Spinal cord (tissue), 9 donors: ENCODE measurements at regions not wholly inside any gene's neighbourhood (a gene's known extent, or its start where the extent isn't known, plus 50 kb on each side); places are given as distances from the start of the nearest gene placed in this dataset.
"Not testable (repeated sequence)": the region's sequence is repeated elsewhere in the genome, so short reads cannot be mapped to it uniquely, and the experiment has no call there.

Experiments
- DNase-seq, 6 donors: peaks; one replicate each; pipeline versions ENCODE4 v3.0.0 to v3.0.0-alpha.2; 2013 to 2015; ENCODE audit warnings: low spot score in 6 of 6, low read depth in 4 of 6
- H3K27ac ChIP-seq: one replicate; pipeline ENCODE4 v1.5.1; 2013; ENCODE audit warnings: low read depth, low read length, control low read depth
- H3K27me3 ChIP-seq: one replicate; pipeline ENCODE4 v1.6.1; 2013; ENCODE audit warnings: low read length; ENCODE audit not compliant: control insufficient read depth, insufficient read depth
- H3K36me3 ChIP-seq: one replicate; pipeline ENCODE4 v1.6.1; 2013; ENCODE audit warnings: low read length; ENCODE audit not compliant: control insufficient read depth, insufficient read depth
- H3K4me1 ChIP-seq: one replicate; pipeline ENCODE4 v1.6.1; 2013; ENCODE audit warnings: low read length; ENCODE audit not compliant: control insufficient read depth, insufficient read depth
- H3K4me3 ChIP-seq: one replicate; pipeline ENCODE4 v1.5.1; 2013; ENCODE audit warnings: low read depth, low read length, control low read depth
- H3K9me3 ChIP-seq: one replicate; pipeline ENCODE4 v1.6.1; 2013; ENCODE audit warnings: low read length; ENCODE audit not compliant: control insufficient read depth, insufficient read depth
- WGBS: methylation state at CpG from one replicate; pipeline ENCODE4 v1.1.5; 2013; ENCODE audit warnings: missing lambda C conversion rate; ENCODE audit not compliant: insufficient coverage; 5-methylcytosine and 5-hydroxymethylcytosine counted together
- donor health status: healthy.

DNA sequence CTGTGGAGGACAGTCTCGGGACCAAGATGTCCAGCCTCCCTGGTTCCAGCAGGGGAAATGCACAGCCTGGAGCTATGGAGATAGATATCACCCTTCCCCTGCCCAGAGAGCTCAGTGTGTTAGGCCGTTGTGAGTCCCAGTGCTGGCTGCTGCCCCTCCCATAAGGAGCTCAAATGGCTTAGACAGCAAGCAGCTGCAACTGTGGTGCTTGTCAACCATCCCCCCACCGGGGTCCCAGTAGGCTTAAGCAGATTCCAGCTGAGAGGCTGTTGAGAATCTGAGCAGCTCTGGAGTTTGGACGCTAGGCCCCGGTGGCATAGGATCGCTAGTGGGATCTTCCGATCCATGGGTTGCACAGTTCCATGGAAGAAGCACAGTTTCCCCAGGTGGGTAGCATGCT lies 181.8 kb upstream of the POF1B start:
- WGBS: 76% methylated on average over 7 of the region's 7 CpGs
- Histone ChIP-seq H3K27me3 (no peaks in the 10 kb centered on the region), H3K4me3 (no peak overlapping the region), H3K4me1 (no peaks in the 10 kb centered on the region), H3K9me3 (peaks cover 2% of the 10 kb centered on the region), H3K27ac (no peak overlapping the region), H3K36me3 (no peaks in the 10 kb centered on the region)
- DNase-seq: no peak

DNA sequence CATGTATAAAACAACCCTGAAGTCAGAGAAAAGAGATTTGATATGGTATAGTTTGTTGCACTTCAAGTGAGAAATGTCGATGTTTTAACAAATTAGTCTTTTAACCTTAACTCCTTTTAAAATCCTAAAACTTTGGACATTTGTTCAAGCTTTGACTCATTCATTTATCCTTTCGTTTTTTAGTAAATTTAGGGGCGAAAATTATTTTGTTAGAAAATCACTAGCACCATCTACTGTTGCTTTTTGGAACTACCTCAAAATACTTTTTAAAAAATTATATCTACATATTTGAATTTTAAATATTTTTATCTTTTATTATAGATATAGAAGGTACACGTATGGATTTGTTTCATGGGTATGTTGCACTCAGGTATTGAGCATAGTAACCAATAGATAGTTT lies 165.1 kb upstream of the POF1B start:
- no peak overlapping the region for H3K4me3 ChIP-seq
- no peak overlapping the region for H3K27ac ChIP-seq
- WGBS: no CpG with 5 or more reads among the region's 4 CpGs
- no peak for DNase-seq
- no peaks in the 10 kb centered on the region for H3K27me3 ChIP-seq
- H3K9me3 ChIP-seq: no peaks in the 10 kb centered on the region
- H3K4me1 ChIP-seq: no peaks in the 10 kb centered on the region
- no peaks in the 10 kb centered on the region for H3K36me3 ChIP-seq

DNA sequence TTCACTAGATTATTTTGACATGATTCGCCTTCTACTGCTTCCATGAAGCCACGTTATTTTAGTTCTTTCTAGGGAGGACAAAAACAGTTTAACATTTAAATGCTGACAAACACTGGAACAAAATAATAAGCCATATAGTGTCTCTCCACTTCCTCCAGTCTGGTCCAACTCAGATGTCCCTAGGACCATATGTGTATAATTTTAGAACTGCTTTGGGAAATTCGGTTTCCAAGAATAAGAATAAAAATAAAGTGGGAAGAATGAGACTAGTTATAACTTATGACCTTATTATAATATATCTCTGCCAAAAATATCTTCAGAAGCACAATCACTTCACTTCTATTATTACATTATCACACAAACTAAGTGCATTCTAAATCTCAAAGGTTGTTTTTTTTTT lies 164.4 kb upstream of the POF1B start:
- no CpG with 5 or more reads among the region's 3 CpGs for WGBS
- no peak overlapping the region for H3K4me3 ChIP-seq

DNA sequence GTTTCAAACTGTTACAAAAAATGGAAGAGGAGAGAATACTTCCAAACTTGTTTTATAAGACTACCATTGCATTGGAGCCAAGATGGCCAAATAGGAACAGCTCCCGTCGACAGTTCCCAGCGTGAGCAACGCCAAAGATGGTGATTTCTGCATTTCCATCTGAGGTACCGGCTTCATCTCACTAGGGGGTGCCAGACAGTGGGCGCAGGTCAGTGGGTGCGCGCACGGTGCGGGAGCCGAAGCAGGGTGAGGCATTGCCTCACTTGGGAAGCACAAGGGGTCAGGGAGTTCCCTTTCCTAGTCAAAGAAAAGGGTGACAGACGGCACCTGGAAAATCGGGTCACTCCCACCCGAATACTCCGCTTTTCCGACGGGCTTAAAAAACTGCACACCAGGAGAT lies 149.7 kb upstream of the POF1B start:
- 85% methylated on average over 17 of the region's 17 CpGs for WGBS
- not testable (repeated sequence) for H3K4me3 ChIP-seq, H3K27ac ChIP-seq, H3K27me3 ChIP-seq, DNase-seq, H3K36me3 ChIP-seq, H3K4me1 ChIP-seq, H3K9me3 ChIP-seq

More for the DNA sequence above, 164.4 kb upstream of the POF1B start:
- Histone ChIP-seq H3K9me3 (no peaks in the 10 kb centered on the region), H3K27me3 (no peaks in the 10 kb centered on the region), H3K27ac (no peak overlapping the region), H3K36me3 (no peaks in the 10 kb centered on the region), H3K4me1 (no peaks in the 10 kb centered on the region)
- DNase-seq: no peak

DNA sequence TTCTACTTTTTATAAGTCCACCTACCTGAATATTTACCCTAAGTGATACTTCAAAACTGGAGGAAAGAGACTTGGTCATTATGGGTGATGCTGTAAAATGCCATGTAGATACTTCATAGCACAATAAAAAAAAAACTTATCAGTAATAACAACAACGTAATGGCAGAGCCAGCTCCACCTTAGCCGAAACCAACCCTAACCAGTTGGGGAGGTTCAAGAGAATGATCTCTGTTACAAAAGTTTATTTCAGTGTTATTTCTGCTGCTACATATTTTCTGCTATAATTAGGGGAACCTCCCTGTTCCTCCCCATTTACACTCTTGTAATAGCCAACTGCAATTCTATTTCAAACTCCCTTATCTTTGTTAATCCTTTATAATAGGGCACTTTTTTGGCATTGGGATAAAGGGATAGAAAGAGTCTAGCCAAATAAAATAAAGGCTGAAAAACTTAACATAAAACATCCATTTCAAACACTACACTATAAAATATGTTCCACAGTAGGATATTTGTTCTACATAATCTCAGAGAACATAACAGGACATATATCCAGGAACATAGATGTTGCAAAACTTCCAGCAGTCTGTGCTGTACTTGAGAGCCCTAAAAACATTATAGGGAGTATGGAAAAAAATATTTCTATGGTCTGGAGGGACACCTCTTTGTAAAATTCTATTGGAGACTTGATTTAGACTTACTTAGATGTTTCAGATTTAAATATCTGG lies 138.7 kb upstream of the POF1B start:
- H3K4me3 ChIP-seq: no peak overlapping the region
- H3K36me3 ChIP-seq: no peaks in the 10 kb centered on the region
- no peaks in the 10 kb centered on the region for H3K4me1 ChIP-seq
- WGBS: no CpG with 5 or more reads among the region's 2 CpGs
- no peaks in the 10 kb centered on the region for H3K27me3 ChIP-seq
- DNase-seq: no peak
- no peak overlapping the region for H3K27ac ChIP-seq
- no peaks in the 10 kb centered on the region for H3K9me3 ChIP-seq

DNA sequence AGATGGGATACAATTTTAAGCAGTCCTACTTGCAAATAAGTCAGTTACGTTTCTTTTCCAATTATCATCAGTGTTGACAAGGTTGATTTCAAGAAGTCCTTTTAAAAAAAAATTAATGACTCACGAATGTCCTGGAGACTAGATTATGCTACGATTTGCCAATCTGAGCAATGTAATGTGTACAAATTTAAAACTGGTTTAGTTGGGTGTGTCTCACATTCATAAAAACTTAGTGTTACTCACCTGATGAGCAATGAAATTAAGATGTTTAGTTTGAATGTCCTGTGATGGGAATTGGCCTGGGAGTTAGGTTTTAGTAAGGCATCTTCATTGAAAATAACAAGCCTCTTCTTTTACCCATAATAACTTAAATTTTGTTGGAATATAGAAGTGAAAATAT lies 136.7 kb upstream of the POF1B start:
- no peak overlapping the region for H3K4me3 ChIP-seq
- H3K27me3 ChIP-seq: peaks cover 2% of the 10 kb centered on the region
- H3K27ac ChIP-seq: no peak overlapping the region
- no CpG with 5 or more reads among the region's 3 CpGs for WGBS
- no peaks in the 10 kb centered on the region for H3K9me3 ChIP-seq
- H3K36me3 ChIP-seq: no peaks in the 10 kb centered on the region
- H3K4me1 ChIP-seq: no peaks in the 10 kb centered on the region
- DNase-seq: no peak

DNA sequence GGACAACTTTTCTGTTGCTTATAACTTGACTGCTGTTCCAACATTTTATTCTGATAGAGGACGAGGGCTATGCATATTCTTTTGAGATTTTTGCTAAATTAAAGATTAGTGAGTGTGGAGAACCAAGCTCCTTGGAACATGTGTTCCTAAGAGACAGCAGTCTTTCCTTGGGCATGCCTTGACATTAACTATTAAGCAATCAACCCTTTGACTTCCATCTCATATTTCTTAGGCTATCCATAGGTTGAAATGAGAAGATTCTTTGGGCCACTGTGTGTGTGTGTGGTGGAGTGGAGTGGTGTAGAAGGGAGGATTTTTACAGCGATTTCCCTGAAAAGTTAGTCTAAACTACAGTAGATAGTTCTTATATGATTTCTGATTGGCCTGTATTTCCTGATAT lies 127.4 kb upstream of the POF1B start:
- no peaks in the 10 kb centered on the region for H3K27me3 ChIP-seq
- no peaks in the 10 kb centered on the region for H3K9me3 ChIP-seq
- H3K27ac ChIP-seq: no peak overlapping the region
- no peak overlapping the region for H3K4me3 ChIP-seq
- no CpG with 5 or more reads among the region's 2 CpGs for WGBS
- no peaks in the 10 kb centered on the region for H3K36me3 ChIP-seq
- no peaks in the 10 kb centered on the region for H3K4me1 ChIP-seq
- DNase-seq: no peak

DNA sequence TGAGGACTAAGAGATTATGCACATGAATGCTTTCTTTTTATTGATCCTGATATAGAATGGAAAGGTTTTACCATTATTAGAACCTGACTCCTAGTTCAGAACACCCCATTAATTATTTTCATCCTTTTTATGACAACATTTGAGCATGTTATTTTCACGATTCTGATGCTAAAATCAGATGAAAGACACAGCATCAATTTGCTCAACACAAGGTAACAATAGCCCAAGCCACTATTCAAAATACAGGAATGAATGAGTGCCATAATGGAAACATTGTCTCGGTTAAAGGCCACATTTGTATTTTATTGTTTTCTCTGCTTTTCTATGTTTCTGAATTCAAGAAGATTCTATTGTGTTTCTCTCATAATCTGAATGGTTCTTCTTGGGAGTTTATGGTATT lies 126.3 kb upstream of the POF1B start:
- no CpG with 5 or more reads among the region's 2 CpGs for WGBS
- no peaks in the 10 kb centered on the region for H3K27me3 ChIP-seq
- no peak overlapping the region for H3K4me3 ChIP-seq
- no peak overlapping the region for H3K27ac ChIP-seq
- H3K9me3 ChIP-seq: no peaks in the 10 kb centered on the region
- DNase-seq: no peak
- H3K36me3 ChIP-seq: no peaks in the 10 kb centered on the region
- no peaks in the 10 kb centered on the region for H3K4me1 ChIP-seq

DNA sequence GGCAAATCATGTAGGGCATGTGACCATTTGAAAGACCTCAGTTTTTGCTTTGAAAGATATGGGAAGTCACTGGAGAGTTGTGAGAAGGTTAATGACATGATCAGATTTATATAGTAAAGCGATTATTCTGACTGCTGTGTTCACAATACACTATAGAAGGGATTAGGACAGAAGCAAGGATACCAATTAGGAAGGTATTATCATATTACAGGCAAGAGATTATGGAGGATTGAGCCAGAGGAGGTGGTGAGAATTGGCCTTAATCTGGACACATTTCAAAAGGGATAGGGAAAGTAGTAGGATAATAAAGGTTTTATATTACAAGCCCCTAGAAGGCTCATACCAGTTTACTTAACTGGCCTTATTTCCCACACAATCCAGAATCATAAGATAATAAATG lies 124.9 kb upstream of the POF1B start:
- no peak for DNase-seq
- Histone ChIP-seq H3K9me3 (no peaks in the 10 kb centered on the region), H3K36me3 (no peaks in the 10 kb centered on the region), H3K4me3 (no peak overlapping the region), H3K4me1 (no peaks in the 10 kb centered on the region), H3K27ac (no peak overlapping the region), H3K27me3 (no peaks in the 10 kb centered on the region)
- no CpG with 5 or more reads among the region's 1 CpG for WGBS

DNA sequence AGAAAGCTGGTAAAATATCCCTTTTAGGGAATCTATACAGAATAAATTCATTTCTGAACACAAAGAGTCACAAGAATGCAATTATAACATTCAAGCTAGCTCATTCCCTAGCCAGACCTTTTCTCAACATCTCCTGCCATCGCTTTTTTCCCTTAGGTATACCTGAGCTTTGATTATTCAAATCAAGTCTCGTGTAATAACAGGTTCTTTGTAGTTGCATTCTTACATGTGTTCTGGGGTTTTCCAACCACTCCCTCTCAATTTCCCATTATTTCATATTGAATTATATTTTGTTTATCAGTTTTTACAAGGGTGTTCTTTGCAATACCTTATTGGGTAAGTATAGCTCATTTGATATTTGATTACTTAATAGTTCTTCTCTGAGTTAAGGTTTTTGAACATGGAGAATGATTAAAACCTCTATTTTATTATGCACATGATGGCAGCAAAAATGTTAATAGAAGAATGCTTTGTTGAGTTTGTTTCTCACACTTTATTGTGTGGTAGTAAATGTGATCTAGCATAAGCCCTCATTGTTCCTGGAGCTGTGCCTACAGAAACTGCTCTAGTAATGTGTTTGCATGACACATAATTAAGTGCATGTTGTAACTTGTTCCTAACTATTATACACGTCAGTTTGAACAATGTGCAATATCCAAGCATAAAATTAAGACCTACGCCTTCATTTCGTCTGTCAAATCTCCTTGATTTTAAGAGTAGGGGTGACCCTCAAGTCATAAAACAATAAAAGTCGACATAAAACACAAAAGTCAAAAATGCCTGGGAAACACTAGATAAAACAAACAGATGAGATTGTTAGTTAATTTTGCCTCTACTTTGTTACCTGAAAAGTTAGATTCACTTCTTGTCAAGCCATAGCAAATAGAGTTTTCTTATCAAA lies 124.0 kb upstream of the POF1B start:
- Histone ChIP-seq H3K27ac (no peak overlapping the region), H3K4me3 (no peak overlapping the region), H3K27me3 (no peaks in the 10 kb centered on the region), H3K36me3 (no peaks in the 10 kb centered on the region), H3K4me1 (no peaks in the 10 kb centered on the region), H3K9me3 (no peaks in the 10 kb centered on the region)
- no CpG with 5 or more reads among the region's 6 CpGs for WGBS
- DNase-seq: no peak
